Brain microvascular endothelial cell (primary cell): ENCODE measurements at regions not wholly inside any gene's neighbourhood (a gene's known extent, or its start where the extent isn't known, plus 50 kb on each side); places are given as distances from the start of the nearest gene placed in this dataset.

Experiments
- DNase-seq: peaks from one replicate; pipeline ENCODE4 v3.0.0-alpha.2; 2020
- H3K27ac ChIP-seq: fragments of 250-450 bp; sonication (Bioruptor Pico); 2 replicates; pipeline ENCODE4 v1.5.1; 2020; ENCODE audit warnings: mild to moderate bottlenecking, moderate library complexity
- H3K27me3 ChIP-seq: fragments of 250-450 bp; sonication (Bioruptor Pico); replicated peaks from 2 replicates; pipeline ENCODE4 v1.5.1; 2020; ENCODE audit warnings: mild to moderate bottlenecking
- H3K36me3 ChIP-seq: fragments of 250-450 bp; sonication (Bioruptor Pico); replicated peaks from 2 replicates; pipeline ENCODE4 v1.5.1; 2020; ENCODE audit warnings: mild to moderate bottlenecking
- H3K4me3 ChIP-seq: 2 replicates; pipeline ENCODE4 v1.5.1; 2011; ENCODE audit warnings: low read depth, mild to moderate bottlenecking, control low read depth, low read length, moderate library complexity
- in situ Hi-C: cut with HindIII; loops from 2 replicates; pipeline ENCODE4 v1.10.0; 2017; ENCODE audit warnings: low sequenced_read_pairs, low pct_ligation_motif_present
- TF ChIP-seq, protein P1 (sequence below): IDR thresholded peaks from 2 replicates; pipeline ENCODE4 v1.5.1; 2011; ENCODE audit warnings: low read depth, mild to moderate bottlenecking, moderate library complexity, low read length, control low read depth, inconsistent platforms; ENCODE audit errors: missing control alignments

DNA sequence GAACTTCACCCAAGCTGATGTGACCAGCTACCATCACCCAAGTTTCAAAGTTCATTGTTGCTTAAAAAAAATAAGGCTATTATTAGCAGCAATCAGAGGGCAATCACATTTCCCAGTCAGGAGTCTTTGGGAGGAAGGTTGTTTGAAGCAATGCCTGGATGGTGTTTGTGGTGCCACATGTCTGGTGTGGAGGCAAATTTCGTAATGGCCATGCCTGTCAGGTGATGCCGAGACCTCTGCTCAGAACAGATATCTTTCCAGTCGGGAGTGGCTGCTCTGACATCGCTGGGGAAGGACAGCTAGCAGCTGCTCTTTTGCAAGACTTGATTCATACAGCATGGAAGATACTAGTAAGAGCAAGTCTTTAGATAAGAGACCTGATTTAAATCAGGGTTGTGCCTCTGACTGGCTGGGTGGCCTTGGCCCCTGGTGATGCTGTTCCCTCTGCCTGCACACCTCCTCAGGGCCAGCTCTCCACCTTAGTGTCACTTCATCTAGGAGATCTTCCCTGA lies 187.8 kb upstream of the JUN start:
- Histone ChIP-seq H3K4me3 (no peak overlapping the region), H3K27ac (no peak overlapping the region), H3K27me3 (no peaks in the 10 kb centered on the region), H3K36me3 (no peaks in the 10 kb centered on the region)
- DNase-seq, result no peak
- in situ Hi-C loops, result no loop called here
- TF ChIP-seq, protein P1, sequence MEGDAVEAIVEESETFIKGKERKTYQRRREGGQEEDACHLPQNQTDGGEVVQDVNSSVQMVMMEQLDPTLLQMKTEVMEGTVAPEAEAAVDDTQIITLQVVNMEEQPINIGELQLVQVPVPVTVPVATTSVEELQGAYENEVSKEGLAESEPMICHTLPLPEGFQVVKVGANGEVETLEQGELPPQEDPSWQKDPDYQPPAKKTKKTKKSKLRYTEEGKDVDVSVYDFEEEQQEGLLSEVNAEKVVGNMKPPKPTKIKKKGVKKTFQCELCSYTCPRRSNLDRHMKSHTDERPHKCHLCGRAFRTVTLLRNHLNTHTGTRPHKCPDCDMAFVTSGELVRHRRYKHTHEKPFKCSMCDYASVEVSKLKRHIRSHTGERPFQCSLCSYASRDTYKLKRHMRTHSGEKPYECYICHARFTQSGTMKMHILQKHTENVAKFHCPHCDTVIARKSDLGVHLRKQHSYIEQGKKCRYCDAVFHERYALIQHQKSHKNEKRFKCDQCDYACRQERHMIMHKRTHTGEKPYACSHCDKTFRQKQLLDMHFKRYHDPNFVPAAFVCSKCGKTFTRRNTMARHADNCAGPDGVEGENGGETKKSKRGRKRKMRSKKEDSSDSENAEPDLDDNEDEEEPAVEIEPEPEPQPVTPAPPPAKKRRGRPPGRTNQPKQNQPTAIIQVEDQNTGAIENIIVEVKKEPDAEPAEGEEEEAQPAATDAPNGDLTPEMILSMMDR, result no peak

DNA sequence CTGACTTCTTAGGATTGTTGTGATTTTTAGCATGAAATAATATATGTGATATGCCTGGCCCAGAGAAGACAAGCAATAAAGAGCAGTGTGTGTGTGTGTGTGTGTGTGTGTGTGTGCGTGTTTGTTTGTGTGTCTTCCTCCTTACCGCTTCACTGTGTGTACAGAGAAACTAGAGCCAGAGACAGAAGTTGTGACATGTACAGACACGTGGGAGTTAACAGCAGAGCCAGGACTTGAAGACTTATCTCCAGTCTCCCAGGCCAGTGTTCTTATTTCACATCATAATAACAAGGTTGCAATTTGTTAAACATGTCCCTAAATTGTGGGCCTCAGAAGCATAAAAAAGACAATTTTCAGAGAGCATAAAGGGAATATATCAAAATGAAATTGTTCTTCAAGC lies 192.0 kb upstream of the JUN start:
- in situ Hi-C loops, result no loop called here
- DNase-seq, result no peak
- TF ChIP-seq, protein P1, result no peak
- Histone ChIP-seq H3K27me3 (no peaks in the 10 kb centered on the region), H3K27ac (no peak overlapping the region), H3K4me3 (no peak overlapping the region), H3K36me3 (no peaks in the 10 kb centered on the region)

DNA sequence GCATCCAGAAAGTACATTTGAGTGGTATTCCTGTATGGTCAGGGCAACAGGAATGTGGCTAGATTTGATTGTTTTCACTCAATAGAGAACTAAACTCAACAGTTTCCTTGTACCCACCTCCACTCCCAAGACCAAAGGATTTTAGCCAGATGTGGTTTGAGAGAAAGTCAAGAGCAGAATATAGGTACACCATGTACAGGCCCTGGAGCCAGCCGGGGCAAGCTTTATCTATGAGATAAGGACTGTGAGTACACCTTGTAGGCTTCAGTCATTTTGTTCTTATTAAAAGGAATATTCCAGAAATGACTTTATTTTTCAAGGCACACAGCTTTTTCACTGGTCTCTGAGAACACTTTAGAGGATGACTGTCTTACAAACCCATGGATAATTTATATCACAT lies 192.4 kb upstream of the JUN start:
- Histone ChIP-seq H3K27ac (no peak overlapping the region), H3K27me3 (no peaks in the 10 kb centered on the region), H3K4me3 (no peak overlapping the region), H3K36me3 (no peaks in the 10 kb centered on the region)
- TF ChIP-seq, protein P1, result no peak
- in situ Hi-C loops, result no loop called here
- DNase-seq, result no peak

DNA sequence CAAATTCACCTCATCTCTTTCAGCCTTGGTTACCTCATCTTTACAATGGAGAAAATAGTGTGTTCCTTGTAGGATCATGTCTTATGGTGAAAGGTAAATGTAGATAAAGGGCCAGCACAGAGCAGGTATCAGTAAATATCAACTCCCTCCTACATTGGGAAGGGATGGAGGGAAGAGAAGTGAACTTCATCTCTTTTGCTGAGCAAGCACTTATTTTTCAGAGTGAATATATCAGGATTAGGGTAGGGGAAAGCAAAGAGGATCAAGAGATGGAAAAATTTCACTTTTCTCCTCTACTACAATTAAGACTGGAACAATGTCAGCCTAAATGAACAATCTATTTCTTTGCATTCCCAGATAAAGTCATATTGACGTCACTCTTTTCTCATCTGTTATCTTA lies 193.8 kb upstream of the JUN start:
- Histone ChIP-seq H3K36me3 (no peaks in the 10 kb centered on the region), H3K27ac (no peak overlapping the region), H3K27me3 (no peaks in the 10 kb centered on the region), H3K4me3 (no peak overlapping the region)
- no peak for DNase-seq
- in situ Hi-C loops, result no loop called here
- TF ChIP-seq, protein P1, result no peak

DNA sequence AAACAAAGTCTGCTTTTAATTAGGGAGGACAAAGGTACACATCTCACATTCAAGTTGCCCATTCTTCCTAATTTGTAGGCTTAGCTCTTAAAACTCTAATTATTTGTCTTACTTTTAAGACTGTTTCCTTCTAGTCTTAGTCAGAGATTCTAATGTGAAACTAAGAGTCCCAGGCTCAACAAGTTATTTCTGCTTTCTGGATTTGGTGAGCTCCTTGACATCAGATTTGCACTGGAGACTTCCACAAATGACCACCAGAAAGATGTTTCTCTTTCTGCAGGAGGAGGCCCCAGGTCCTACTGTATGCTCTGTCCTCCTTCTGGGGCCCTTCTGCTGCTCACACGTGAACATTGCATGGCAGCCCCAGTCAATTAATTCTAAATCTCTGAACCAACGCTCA lies 194.2 kb upstream of the JUN start:
- H3K36me3 ChIP-seq, result no peaks in the 10 kb centered on the region
- in situ Hi-C loops, result no loop called here

DNA sequence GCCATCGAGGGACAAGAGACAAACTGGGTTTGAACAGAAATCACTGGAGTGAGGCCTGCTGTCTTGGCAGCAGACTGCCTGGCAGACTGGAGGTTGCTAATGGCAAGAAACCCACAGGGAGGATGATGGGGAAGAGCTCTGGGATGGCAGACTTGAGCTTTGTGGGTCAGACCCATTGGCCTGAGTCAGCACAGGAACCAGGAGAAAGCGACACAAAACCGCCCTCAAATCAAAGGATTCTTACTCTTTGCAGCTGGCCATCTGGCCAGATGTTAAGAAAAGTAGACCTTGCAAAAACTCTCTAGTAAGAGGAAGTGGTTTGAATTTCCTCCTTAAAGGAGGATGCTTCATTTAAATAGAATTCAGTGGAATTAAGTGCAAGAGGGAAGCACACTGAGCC lies 195.2 kb upstream of the JUN start:
- DNase-seq, result no peak
- Histone ChIP-seq H3K4me3 (no peak overlapping the region), H3K27ac (no peak overlapping the region), H3K36me3 (no peaks in the 10 kb centered on the region), H3K27me3 (no peaks in the 10 kb centered on the region)
- TF ChIP-seq, protein P1, result no peak
- in situ Hi-C loops, result no loop called here

More for the DNA sequence above, 194.2 kb upstream of the JUN start:
- Histone ChIP-seq H3K27me3 (no peaks in the 10 kb centered on the region), H3K27ac (no peak overlapping the region), H3K4me3 (no peak overlapping the region)
- TF ChIP-seq, protein P1, result no peak
- DNase-seq, result no peak
